ENCODE measurements at regions not wholly inside any gene's neighbourhood (a gene's known extent, or its start where the extent isn't known, plus 50 kb on each side); places are given as distances from the start of the nearest gene placed in this dataset.
"Not testable (repeated sequence)": the region's sequence is repeated elsewhere in the genome, so short reads cannot be mapped to it uniquely, and the experiment has no call there.

GRCh38 chr1:25009671-25010262, 79.7 kb upstream of the RUNX3 start:
- no peak overlapping the region for H3K4me3 ChIP-seq (ENCODE audit: low read length)
- no peak for DNase-seq (ENCODE audit: low read depth)
- TF ChIP-seq CTCF (conservative IDR thresholded peaks at IDR 0.05; ENCODE audit: low read depth, low read length), result no peak

- DNase-seq (ENCODE audit: low read depth), result no peak
- no peak overlapping the region for H3K4me3 ChIP-seq (ENCODE audit: low read length)
- TF ChIP-seq CTCF (conservative IDR thresholded peaks at IDR 0.05; ENCODE audit: low read depth, low read length), result no peak
Measured at GRCh38 chr1:25008192-25008485, 78.1 kb upstream of the RUNX3 start.

GRCh38 chr1:25007390-25008191, 77.5 kb upstream of the RUNX3 start:
- DNase-seq (ENCODE audit: low read depth), result not testable (repeated sequence)

GRCh38 chr1:25006770-25007169, 76.7 kb upstream of the RUNX3 start:
- peak; percentile 33 for DNase-seq (ENCODE audit: low read depth)
- no peak for TF ChIP-seq CTCF (conservative IDR thresholded peaks at IDR 0.05; ENCODE audit: low read depth, low read length)
- H3K4me3 ChIP-seq (ENCODE audit: low read length), result no peak overlapping the region

More at GRCh38 chr1:25007390-25008191, 77.5 kb upstream of the RUNX3 start:
- H3K4me3 ChIP-seq (ENCODE audit: low read length), result not testable (repeated sequence)

- DNase-seq (ENCODE audit: low read depth), result no peak
- no peak for TF ChIP-seq CTCF (conservative IDR thresholded peaks at IDR 0.05; ENCODE audit: low read depth, low read length)
- no peak overlapping the region for H3K4me3 ChIP-seq (ENCODE audit: low read length)
Measured at GRCh38 chr1:25004355-25004754, 74.3 kb upstream of the RUNX3 start.

- no peak for TF ChIP-seq CTCF (conservative IDR thresholded peaks at IDR 0.05; ENCODE audit: low read depth, low read length)
- no peak overlapping the region for H3K4me3 ChIP-seq (ENCODE audit: low read length)
- DNase-seq (ENCODE audit: low read depth), result no peak
Measured at GRCh38 chr1:25003457-25004190, 73.5 kb upstream of the RUNX3 start.

- DNase-seq (ENCODE audit: low read depth), result no peak
- no peak for TF ChIP-seq CTCF (conservative IDR thresholded peaks at IDR 0.05; ENCODE audit: low read depth, low read length)
Measured at GRCh38 chr1:25003000-25003399, 72.9 kb upstream of the RUNX3 start.

More at GRCh38 chr1:25003000-25003399, 72.9 kb upstream of the RUNX3 start:
- H3K4me3 ChIP-seq (ENCODE audit: low read length), result no peak overlapping the region
